SH-SY5Y (cell line): ENCODE measurements at regions not wholly inside any gene's neighbourhood (a gene's known extent, or its start where the extent isn't known, plus 50 kb on each side); places are given as distances from the start of the nearest gene placed in this dataset.

Source experiments
- GATA2 ChIP-seq: IDR thresholded peaks from 2 replicates; pipeline ENCODE4 v1.6.1; 2011; ENCODE audit warnings: mild to moderate bottlenecking, low read depth, low read length
- GATA3 ChIP-seq: IDR thresholded peaks from 2 replicates; pipeline ENCODE4 v1.6.1; 2011; ENCODE audit warnings: low read depth, mild to moderate bottlenecking, low read length, moderate library complexity

DNA sequence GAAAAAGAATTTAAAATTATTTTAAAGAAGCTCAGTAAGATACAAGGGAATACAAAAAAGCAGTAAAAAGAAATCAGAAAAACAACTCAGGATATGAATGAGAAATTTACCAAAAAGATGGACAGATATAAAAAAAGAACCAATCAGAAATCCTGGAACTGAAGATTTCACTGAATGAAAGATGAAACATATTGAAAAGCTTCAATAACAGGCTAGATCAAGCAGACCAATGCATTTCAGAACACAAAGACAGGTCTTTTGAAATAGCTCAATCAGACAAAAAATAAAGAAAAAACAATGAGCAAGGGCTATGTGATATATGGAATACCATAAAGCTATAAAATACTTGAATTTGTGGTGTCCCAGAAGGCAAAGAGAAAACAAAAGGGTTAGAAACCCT, 322.6 kb upstream of the POU5F2 start:
- TF ChIP-seq GATA3 (no peak), GATA2 (no peak)
